ENCODE measurements at regions not wholly inside any gene's neighbourhood (a gene's known extent, or its start where the extent isn't known, plus 50 kb on each side); places are given as distances from the start of the nearest gene placed in this dataset.
A peak's percentile ranks its signal among the peaks of the same experiment; 100 is the strongest.

DNA sequence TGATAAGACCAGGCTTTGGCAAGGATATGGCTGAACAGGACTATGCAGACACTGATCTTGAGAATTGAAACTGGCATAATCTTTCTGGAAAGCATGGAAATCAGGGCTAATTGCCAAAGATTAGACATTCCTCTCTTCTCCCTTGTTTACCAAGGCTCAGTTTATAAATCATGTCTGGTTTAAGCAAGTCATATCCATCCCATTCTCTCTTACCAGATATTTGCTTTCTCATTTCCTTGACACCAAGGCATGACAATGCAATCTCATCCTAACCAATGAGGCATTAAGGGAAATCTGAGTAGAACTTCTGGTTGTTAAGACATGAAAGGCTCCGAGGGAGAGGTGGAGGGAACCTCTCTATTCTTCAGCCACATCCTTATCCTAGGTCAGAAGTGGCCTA is 110.3 kb upstream of the CEP85L start:
- DNase-seq (ENCODE audit: low spot score) = no peak

DNA sequence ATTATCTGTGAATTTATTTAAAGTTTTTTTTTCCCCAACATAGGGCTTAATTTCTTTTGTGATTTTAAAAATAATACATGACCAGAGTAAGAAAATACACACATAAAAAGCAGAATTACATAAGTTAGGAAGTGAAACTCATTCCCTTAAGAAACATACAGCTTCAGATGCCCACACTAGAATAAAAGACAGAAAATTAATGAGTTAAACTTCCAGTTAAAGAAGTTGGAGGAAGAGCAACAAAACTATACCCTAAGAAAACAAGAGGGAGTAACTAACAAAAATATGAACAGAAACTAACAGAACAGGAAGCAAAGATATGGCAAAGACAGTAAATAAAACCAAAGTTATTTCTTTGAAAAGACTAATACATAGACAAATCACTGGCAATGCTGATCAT is 107.6 kb upstream of the CEP85L start:
- no peak for DNase-seq (ENCODE audit: low spot score)

DNA sequence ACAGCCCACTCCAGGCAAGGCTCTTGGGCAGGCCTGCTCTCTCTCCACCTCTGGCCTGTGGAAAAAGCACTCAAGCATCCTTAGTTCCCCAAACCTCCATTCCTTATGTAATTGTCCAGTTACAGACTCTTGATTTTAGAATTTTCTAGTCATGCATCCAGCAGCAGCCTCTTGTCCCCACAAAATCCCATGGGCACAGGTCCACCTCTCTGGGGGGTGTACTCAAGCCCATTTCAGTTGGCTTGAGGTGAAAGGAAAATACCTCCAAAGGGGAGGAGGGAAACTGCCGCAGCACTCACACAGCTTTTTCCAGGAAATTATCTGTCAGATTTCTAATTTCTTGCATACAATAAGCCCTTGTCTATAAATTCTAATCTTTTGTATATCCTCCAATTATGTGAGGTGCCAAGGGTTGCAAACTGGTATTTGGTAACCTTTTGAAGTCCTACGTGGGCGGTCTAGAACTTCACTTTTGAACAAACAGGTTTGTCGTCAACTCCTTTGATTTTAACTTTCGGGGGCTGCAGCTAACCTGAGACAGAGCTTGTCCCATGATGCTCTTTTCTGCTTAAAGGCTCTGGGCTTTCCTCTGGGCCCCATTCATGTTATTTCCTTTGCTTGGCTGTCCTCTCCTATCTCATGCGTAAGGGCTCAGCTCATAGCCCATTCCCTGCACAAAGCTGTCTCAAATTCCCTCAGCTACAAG is 104.7 kb upstream of the CEP85L start:
- no peak for DNase-seq (ENCODE audit: low spot score)

DNA sequence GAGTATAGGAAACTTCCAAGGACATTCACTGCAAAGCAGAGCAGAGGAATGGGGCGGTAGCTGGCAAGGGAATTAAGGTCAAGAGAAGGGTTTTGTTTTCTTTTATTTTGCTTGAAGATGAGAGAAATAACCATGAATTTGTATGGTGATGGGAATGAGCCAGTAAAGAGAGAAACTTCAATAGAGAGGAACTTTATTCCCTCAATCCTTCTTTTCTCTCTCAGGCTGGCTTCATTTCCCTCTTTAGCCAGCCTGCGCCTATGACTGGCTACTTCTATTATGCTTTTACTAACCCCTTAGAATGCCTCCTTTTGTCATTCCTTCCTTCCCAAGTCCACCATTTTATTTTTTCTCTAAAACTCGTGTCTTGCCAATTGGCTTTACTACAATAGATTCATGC is 101.4 kb upstream of the CEP85L start:
- DNase-seq (ENCODE audit: low spot score) = no peak

DNA sequence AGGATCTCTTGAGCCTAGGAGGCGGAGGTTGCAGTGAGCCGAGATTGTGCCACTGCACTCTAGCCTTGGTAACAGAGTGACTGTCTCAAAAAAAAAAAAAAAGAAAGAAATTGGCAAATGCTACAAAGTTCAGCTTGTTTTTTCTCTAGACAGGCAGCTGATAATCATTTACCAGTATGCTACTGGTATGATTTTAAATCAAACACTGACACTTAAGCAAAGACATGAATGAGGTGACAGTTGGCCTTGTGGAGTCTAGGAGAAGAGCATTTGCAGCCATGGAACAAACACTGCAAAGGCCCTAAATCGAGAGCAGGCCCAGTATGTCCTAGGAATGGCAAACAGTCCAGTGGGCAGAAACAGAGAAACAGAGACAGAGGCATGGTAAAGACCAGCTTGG is 99.7 kb upstream of the CEP85L start:
- DNase-seq (ENCODE audit: low spot score) = no peak

DNA sequence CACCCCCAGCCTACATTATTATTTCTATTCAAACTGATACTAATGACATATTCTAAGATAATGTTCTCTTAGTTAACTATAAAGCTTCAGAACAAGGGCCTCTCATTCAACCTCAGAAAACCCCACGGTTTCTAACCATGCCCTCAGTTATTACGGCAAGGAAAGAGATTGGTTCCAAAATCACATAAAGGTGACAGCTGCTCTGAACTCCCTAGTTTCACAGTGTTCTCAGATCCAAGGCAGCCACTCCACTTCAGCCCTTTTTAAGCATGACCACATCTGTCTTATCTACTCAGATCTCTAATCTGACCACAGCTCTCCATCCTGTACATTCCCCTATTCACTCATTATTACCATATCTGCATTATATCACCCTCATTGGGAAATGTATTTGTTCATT is 98.8 kb upstream of the CEP85L start:
- DNase-seq (ENCODE audit: low spot score) = no peak

DNA sequence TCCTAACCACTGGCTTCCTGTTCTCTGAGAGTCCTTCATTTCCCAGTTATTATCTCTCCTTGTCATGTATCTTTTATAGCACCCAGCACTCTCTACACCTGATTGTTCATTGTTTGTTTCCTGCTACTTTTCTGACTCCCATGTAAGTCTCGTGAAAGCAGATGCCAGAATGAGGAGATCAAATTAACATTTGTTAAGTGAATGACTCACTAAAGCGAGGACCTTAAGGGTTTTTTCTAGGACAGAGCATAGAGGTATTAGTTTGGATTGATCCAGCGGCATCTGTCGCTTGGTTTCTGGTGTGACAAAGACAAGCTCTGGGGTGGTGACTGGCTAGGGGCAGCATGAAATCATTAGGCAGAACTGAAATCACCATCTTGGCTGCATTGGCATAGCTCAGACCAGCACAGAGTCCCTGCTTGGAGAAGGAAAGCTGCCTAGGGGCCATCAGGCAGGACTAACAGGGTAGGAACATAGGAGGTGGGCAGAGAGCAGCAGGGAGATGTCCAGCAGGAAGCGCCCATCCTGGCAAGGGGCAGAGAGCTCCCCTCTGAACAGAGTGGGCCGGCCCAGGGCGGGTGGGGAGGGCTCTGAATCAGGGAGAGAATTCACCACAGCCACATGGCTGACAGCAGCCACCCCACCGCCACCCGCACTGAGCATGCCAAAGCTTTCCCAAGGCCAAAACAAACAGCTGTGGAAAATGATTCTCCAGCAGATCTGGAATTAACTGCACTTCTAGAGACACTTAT is 97.1 kb upstream of the CEP85L start:
- DNase-seq (ENCODE audit: low spot score) = no peak

DNA sequence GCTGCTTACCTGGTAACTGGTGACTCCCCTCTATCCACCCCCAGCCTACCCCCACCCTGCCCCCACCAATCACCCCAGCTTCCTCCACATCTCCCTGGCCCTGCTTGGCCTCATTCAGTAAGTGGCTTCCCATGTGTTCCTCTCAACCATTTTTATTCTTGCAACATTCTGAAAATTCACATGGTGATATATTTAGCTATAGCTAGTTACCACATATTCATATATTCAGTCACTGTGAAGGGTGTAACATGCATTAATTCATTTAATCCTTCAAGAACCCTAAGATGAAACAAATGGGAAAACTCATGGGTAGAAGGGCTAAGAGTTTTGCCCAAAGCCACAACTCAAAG is 95.4 kb upstream of the CEP85L start:
- DNase-seq (ENCODE audit: low spot score) = no peak

DNA sequence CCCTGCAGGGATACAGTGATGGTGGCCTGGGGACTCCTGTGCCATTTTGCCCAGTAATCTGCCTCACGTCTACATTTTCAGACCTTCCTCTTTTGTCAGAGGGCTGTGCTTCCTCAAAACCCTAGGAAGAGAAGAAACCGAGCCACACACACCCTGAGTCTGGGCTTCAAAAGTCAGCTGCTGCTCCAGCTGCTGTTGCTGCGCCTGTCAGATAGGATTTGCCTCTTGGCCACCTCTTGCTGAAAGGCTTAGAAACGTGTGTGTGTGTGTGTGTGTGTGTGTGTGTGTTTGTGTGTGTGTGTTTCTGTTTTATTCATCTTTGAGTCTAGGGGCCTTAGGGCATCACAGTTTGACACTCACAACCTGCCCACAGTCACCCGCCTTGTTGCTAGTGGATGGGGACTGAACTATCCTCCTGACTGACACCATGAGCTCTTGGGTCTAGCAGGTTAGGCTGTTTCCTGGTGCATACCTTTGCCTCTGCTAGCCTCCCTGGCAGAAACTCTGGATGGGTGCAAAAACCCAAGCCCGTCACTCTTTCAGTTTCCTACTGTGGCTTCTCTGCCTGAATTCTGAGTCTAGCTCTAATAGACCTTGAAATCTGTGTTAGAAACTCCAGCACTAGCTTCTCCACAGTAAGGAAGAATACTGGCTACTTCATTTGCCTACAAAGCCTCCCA is 94.9 kb upstream of the CEP85L start:
- no peak for DNase-seq (ENCODE audit: low spot score)

DNA sequence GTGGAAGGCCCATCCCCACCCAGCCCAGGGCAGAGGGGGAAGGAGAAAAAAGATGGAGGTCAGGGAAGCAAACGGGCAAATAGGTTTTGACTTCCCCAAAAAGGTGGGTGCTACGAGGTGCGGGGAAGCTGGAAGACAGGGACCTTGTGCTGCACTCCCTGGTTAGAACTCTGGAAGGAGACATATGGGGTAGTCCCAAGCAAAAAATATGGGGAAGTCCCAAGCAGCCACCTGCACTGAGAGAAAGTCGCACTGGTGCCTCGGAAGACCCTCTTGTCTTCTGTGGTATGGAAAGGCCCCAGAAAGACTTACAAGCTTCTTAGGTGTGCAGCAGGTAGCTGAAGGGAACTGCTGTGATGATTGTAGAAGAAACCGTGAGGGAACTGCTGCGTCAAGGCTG is 93.8 kb upstream of the CEP85L start:
- DNase-seq (ENCODE audit: low spot score) = no peak

DNA sequence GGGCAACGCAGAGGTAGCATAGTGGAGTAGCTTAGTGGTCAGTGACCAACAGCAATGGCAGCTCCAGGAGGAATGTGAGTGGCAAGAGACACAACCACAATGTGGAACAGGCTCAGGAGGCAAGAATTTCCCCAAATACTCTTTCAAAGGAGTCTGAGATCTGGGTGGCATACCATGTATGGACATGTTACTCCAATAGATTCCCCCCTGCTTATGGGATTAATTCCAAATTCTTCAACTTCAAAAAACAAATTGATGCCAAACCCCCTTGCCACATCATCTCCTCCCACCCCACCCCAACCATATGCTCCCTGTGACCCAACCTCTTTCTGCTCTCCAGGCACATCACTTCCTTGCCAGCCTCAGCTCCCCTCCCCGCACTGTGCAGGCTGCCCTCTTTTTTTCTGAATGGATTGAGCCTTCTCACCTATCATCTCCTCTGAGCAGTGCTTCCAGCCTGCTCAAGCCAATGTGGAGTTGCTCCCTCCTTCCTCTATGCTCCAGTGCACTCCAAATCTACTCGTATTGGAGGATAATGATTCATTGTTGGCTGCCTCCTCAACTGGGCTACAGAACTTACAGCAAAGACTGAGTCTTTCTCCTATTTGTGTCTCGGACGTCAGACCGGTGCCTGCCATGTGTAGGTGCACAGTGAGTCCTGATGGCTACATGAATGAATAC is 93.0 kb upstream of the CEP85L start:
- no peak for DNase-seq (ENCODE audit: low spot score)

DNA sequence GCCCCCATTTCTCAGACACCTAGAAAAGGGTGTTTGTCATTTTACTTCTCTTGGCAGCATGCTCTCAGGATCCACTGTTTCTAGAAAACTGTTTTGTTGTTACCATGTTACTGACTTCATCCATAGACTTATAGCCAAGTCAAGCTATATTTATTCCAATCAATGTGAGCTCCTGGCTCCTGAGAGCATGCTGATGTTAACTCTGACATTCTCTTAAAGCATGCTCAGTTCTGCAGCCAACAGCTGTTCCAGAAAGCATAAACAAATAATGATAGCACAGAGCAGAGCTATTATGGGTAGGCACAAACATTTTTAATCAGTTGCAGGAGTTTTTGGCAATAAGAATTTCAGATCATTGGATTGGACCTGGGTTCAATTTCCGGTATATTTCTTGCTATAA is 92.4 kb upstream of the CEP85L start:
- no peak for DNase-seq (ENCODE audit: low spot score)

DNA sequence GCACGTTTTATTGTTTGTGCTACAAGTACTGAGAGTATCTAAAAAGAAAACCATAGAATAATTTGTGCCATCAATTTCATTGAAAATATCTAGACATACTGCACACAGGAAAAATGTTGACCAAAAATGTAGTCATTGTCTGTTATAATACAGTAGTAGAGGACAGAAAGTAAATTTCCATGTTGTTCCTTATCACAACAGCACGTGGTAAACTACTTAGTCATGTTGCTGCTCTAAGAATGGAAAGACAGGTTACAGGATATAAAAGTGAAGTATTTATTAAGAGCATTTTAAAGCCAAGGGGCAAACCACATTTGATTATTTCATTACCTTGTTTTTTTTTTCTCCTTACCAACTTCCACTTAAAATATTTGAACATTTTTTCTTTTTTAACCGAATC is 89.0 kb upstream of the CEP85L start:
- no peak for DNase-seq (ENCODE audit: low spot score)

DNA sequence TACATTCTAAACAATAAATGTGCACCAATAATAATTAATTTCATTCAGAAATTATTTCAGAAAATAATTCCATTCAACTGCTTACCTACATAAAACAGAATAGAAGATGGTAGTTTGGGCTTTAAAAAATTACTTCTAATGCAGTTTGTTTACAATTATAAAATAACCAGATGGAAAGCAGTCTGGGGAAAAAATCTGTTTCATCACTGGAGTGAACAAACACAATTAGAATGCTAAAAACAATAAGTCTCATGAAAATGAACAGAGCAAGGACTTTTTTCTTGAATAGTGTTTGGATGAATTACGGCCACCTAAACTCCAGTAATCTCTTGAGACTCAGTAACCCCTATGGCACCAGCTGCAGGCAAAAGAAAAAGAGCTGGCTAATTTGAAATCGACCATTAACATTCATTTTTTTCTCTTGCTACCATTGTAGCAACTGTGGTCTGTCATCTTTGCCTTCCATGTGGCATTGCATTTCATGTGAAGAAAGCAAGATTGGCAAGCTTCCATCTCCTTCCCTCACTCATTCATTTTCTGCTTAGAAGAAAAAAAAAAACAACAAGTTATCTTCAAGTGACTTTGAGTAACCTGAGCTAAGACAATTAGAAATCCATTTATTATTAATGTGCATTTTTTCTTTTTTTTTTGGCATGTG is 88.4 kb upstream of the CEP85L start:
- DNase-seq (ENCODE audit: low spot score) = no peak

DNA sequence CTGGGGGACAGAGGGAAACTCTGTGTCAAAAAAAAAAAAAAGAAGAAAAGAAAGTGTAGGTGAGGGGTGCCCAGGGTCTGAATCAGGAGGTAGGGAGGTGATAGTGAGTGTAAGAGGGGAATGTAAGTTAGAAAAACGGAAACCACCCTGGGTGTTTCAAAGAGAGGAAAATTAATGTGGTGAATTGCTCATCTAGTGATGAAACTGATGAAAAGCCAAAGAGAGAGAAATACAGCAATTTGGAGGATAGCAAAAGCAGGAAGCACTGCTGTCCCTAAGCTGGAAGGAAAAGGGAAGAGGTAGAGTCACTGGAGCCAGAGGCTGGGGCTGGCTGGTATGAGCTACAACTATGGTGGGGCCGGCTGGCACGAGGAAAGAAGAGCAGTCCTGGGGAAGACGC is 85.0 kb upstream of the CEP85L start:
- no peak for DNase-seq (ENCODE audit: low spot score)

DNA sequence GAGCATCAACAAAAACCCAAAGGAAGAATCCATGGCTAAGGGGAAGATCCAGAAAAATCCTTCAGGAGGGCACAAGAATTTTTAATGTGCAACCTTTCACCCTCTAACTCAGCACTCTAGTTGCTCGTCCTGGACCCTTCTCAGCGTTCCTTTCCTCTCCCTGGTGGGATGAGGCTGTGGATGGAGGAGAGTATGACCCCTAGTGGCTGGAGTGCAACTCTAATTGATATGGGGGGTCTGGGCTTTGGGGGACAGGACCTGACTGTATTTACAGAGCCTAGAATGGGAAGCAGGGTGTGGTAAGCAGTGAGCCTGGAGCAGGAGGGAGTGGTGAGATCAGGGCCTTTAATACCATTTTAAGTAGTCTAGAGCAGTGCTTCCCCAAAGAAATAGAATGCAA is 83.9 kb upstream of the CEP85L start:
- peak; percentile 26 for DNase-seq (ENCODE audit: low spot score)

DNA sequence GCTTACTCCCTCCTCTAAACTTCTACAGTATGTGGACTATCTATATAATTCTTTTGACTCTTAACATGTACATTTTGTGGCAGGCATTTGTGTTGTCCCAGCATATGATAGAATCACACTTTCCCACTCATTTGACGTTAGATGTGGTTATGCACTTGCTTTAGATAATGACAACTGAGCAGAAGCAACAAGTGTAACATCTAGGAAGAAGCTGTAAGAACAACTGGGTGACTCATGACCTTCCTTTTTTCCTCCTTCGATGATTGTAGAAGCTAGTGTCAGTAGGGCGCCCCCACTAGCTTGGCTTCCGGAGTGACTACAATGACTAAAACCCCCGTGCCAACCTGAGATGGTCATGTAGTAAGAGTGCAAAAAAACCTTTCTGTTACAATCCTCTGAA is 74.6 kb upstream of the CEP85L start:
- DNase-seq (ENCODE audit: low spot score) = peak; percentile 87

DNA sequence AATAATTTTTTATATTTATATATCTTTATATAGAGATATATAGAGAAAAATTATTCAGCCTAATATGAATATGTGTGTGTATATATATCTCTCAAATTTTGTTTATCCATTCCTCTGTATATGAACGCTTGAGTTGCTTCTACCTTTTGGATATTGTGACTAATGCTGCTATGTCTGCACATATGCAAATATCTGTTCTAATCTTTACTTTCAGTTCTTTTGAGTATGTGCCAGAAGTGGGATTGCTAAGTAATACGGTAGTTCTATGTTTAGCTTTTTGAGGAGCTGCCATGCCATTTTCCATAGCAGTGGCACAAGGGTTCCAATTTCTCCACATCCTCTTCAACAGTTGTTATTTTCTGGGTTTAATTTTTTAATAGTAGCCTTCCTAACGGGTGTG is 72.8 kb upstream of the CEP85L start:
- DNase-seq (ENCODE audit: low spot score) = peak; percentile 23

DNA sequence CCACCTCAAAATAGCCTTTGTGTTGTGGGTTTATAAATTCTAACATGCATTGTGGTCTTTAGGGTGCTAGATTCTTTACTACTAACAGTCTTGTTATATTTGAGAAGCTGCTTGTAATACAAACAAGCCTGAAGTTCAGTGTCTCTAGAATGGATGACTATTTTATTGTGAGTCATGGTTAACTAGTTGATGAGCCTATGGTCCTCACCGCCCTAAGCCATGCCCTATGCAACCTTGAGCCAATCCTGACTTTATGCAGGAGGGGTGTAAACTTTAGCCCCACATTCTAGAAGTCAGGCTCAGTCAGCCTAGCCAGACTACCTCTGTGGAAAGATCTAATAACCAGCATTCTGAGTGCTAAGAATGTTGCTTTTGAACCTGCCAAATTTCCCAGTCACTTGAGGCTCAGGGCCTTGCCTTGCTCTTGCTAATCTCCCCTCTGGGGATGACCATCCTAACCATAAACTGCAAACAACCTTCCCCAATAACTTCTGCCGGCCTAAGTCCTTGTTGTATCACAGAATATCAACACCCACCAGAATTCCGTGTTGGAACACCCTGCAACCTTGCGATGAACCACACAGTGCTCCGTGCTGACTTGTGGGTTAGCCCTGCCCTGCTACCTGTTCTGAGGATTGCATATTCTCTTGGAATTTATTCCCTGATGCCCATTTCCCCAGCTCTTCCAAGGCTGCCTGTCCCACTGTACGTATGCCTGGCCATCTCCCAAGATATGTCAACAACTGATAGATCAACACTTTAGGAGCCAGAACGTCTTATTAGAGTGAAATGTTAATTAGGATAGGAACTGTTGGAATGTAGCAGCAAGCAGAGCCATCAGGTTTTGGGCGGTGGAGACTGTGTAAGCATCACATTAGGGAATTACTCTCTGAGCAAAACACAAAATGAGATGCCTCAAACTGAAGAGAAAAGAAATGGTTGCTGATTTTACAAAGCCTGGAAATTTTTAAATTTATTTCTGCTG is 71.7 kb upstream of the CEP85L start:
- no peak for DNase-seq (ENCODE audit: low spot score)

DNA sequence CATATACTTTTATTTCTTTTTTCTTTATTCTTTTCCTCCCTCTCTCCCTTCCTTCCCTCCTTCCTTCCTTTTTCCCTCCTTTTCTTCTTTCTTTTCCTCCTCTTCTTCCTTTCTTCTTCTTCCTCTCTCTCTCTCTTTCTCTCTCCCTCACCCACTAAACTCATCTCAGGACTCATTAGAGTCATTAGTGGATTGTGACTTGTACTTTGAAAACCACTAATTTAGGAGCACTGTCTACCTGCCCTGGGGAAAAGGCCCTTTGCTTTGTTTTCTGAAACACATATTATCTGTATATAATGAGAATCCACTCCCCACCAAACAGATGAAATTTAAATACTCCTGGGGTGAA is 68.7 kb upstream of the CEP85L start:
- DNase-seq (ENCODE audit: low spot score) = no peak

Measured in CD4-positive, alpha-beta T cell treated with Interleukin-2 at 100 ng/mL for 4 hours (primary cell).